IMR-90 (cell line): ENCODE measurements at regions not wholly inside any gene's neighbourhood (a gene's known extent, or its start where the extent isn't known, plus 50 kb on each side); places are given as distances from the start of the nearest gene placed in this dataset.

Experiments
- ATAC-seq: fragments of 200-7000 bp; cut with Tn5 transposase; 2 replicates; pipeline ENCODE4 v1.9.1; 2020; ENCODE audit warnings: low read depth, mild to moderate bottlenecking, moderate library complexity
- BruUV-seq: library from RNA; stranded (reverse); fragments of 400-500 nt; replicated peaks from 2 replicates; lab custom pipeline; 2021; lab: Mats Ljungman, UMichigan
- CTCF ChIA-PET: fragments of 300-600 bp; formaldehyde crosslinking; extraction: SDS; loops from one replicate; lab custom pipeline; 2021; ENCODE audit warnings: antibody characterized with exemption; lab: Yijun Ruan, JAX
- POLR2A ChIA-PET: fragments of 300-600 bp; sonication (Branson Sonifier 250); formaldehyde crosslinking; loops from one replicate; lab custom pipeline; 2022; ENCODE audit warnings: antibody characterized with exemption; ENCODE audit not compliant: unreplicated experiment; lab: Charles Lee
- DNase-seq: peaks from one replicate; pipeline ENCODE4 v3.0.0; 2013
- H2AFZ ChIP-seq: replicated peaks from 2 replicates; pipeline ENCODE3; 2013; ENCODE audit warnings: low read length, mild to moderate bottlenecking; ENCODE audit not compliant: poor library complexity
- H2AK5ac ChIP-seq: 2 replicates; pipeline ENCODE4 v1.6.1; 2013; ENCODE audit warnings: low read depth, low read length, inconsistent platforms
- H2AK9ac ChIP-seq: replicated peaks from 2 replicates; pipeline ENCODE3; 2013; ENCODE audit warnings: mild to moderate bottlenecking, low read depth, low read length, moderate library complexity; ENCODE audit not compliant: poor library complexity
- H2BK120ac ChIP-seq: 2 replicates; pipeline ENCODE4 v1.6.1; 2013; ENCODE audit warnings: low read depth, low read length, inconsistent platforms
- H2BK15ac ChIP-seq: 3 replicates; pipeline ENCODE4 v1.6.1; 2013; ENCODE audit warnings: low read depth, low read length, inconsistent platforms
- H2BK20ac ChIP-seq: 2 replicates; pipeline ENCODE4 v1.6.1; 2013; ENCODE audit warnings: low read depth, mild to moderate bottlenecking, inconsistent platforms, low read length, moderate library complexity
- H2BK5ac ChIP-seq: 2 replicates; pipeline ENCODE4 v1.6.1; 2013; ENCODE audit warnings: mild to moderate bottlenecking, low read depth, low read length, inconsistent platforms; ENCODE audit not compliant: poor library complexity, severe bottlenecking
- H3K14ac ChIP-seq: replicated peaks from 2 replicates; pipeline ENCODE4 v1.6.1; 2013; ENCODE audit warnings: low read depth, low read length, inconsistent platforms
- H3K18ac ChIP-seq: 2 replicates; pipeline ENCODE4 v1.6.1; 2013; ENCODE audit warnings: low read depth, low read length, control low read depth
- H3K23ac ChIP-seq: 2 replicates; pipeline ENCODE4 v1.6.1; 2013; ENCODE audit warnings: low read depth, low read length, inconsistent platforms
- H3K27ac ChIP-seq: 2 replicates; pipeline ENCODE4 v1.5.1; 2013; ENCODE audit warnings: mild to moderate bottlenecking, control low read depth, low read length; ENCODE audit not compliant: insufficient read depth
- H3K27me3 ChIP-seq: 2 replicates; pipeline ENCODE4 v1.6.1; 2013; ENCODE audit warnings: low read length; ENCODE audit not compliant: control insufficient read depth, insufficient read depth
- H3K36me3 ChIP-seq: 2 replicates; pipeline ENCODE4 v1.6.1; 2013; ENCODE audit warnings: low read length, mixed read lengths; ENCODE audit not compliant: control insufficient read depth, insufficient read depth
- H3K4ac ChIP-seq: 2 replicates; pipeline ENCODE4 v1.6.1; 2013; ENCODE audit warnings: low read depth, low read length, inconsistent platforms
- H3K4me1 ChIP-seq: 2 replicates; pipeline ENCODE4 v1.6.1; 2013; ENCODE audit warnings: low read length, mixed read lengths; ENCODE audit not compliant: control insufficient read depth, insufficient read depth
- H3K4me2 ChIP-seq: 2 replicates; pipeline ENCODE4 v1.6.1; 2013; ENCODE audit warnings: low read depth, mild to moderate bottlenecking, control low read depth, low read length, moderate library complexity
- H3K4me3 ChIP-seq: 2 replicates; pipeline ENCODE4 v1.5.1; 2013; ENCODE audit warnings: low read depth, mild to moderate bottlenecking, control low read depth, low read length, moderate library complexity; ENCODE audit not compliant: insufficient read depth
- H3K56ac ChIP-seq: 2 replicates; pipeline ENCODE4 v1.6.1; 2013; ENCODE audit warnings: low read length, inconsistent platforms; ENCODE audit not compliant: insufficient read depth; ENCODE audit errors: extremely low read depth
- H3K79me1 ChIP-seq, 2 experiments: 2 replicates each; pipeline ENCODE4 v1.6.1; 2013; ENCODE audit warnings: low read length in 2 of 2, inconsistent platforms in 1 of 2, low read depth in 1 of 2
- H3K9ac ChIP-seq: 2 replicates; pipeline ENCODE4 v1.6.1; 2013; ENCODE audit warnings: low read depth, low read length, control low read depth
- H3K9me1 ChIP-seq: 2 replicates; pipeline ENCODE4 v1.6.1; 2013; ENCODE audit warnings: low read length, inconsistent platforms; ENCODE audit not compliant: insufficient read depth
- H3K9me3 ChIP-seq: 2 replicates; pipeline ENCODE4 v1.6.1; 2013; ENCODE audit warnings: low read length; ENCODE audit not compliant: control insufficient read depth, insufficient read depth
- H4K20me1 ChIP-seq: 2 replicates; pipeline ENCODE4 v1.6.1; 2013; ENCODE audit warnings: low read length, inconsistent platforms; ENCODE audit not compliant: insufficient read depth
- H4K5ac ChIP-seq: 2 replicates; pipeline ENCODE4 v1.6.1; 2013; ENCODE audit warnings: mild to moderate bottlenecking, low read depth, low read length, control low read depth
- H4K8ac ChIP-seq, 2 experiments: 2 replicates each; pipeline ENCODE4 v1.6.1; 2013; ENCODE audit warnings: low read depth in 2 of 2, low read length in 2 of 2, control low read depth in 1 of 2, inconsistent platforms in 1 of 2
- H4K91ac ChIP-seq: 2 replicates; pipeline ENCODE4 v1.6.1; 2013; ENCODE audit warnings: low read depth, low read length, inconsistent platforms; ENCODE audit not compliant: insufficient read depth
- BHLHE40 ChIP-seq: fragments of 150-350 bp; IDR thresholded peaks from 2 replicates; pipeline ENCODE4 v1.6.1; 2016; ENCODE audit warnings: mild to moderate bottlenecking, low read depth, low read length
- FOS ChIP-seq: fragments of 150-350 bp; IDR thresholded peaks from 2 replicates; pipeline ENCODE4 v1.6.1; 2016; ENCODE audit warnings: low read depth, low read length
- MXI1 ChIP-seq: IDR thresholded peaks from 2 replicates; pipeline ENCODE4 v1.6.1; 2012; ENCODE audit warnings: low read depth, mild to moderate bottlenecking, low read length, moderate library complexity, borderline replicate concordance
- NFE2L2 ChIP-seq: fragments of 150-350 bp; IDR thresholded peaks from 2 replicates; pipeline ENCODE4 v1.6.1; 2016; ENCODE audit warnings: low read depth, mild to moderate bottlenecking, low read length
- WGBS, 2 experiments: methylation state at CpG; one replicate each; pipeline versions ENCODE4 v1.1.5 to v1.1.7; 2013; ENCODE audit warnings: missing lambda C conversion rate in 2 of 2; ENCODE audit not compliant: insufficient read length in 1 of 2; ENCODE audit errors: extremely low coverage in 2 of 2; 5-methylcytosine and 5-hydroxymethylcytosine counted together
- dilution Hi-C: fragments of 300-500 bp; cut with HindIII; formaldehyde crosslinking; loops from one replicate; pipeline ENCODE4 v1.14.3; 2018; ENCODE audit warnings: low sequenced_read_pairs; ENCODE audit not compliant: unreplicated experiment
- in situ Hi-C: fragments of 300-500 bp; cut with MboI; formaldehyde crosslinking; loops from 3 replicates; pipeline ENCODE4 v1.14.3; 2019; ENCODE audit warnings: low sequenced_read_pairs, inconsistent platforms, mixed read lengths
- intact Hi-C: fragments of 100-400 bp; cut with micrococcal nuclease; formaldehyde crosslinking; loops from 2 replicates; pipeline ENCODE4 v1.10.0; 2022
- TF ChIP-seq, protein P1 (sequence below): conservative IDR thresholded peaks from 2 replicates; pipeline ENCODE4 v1.5.1; 2012; ENCODE audit warnings: mild to moderate bottlenecking, low read depth, low read length, improper control_type of control experiment
- TF ChIP-seq, protein P2 (sequence below): fragments of 150-350 bp; IDR thresholded peaks from 2 replicates; pipeline ENCODE4 v1.6.1; 2016; ENCODE audit warnings: low read depth, mild to moderate bottlenecking, low read length, moderate library complexity, borderline replicate concordance

DNA sequence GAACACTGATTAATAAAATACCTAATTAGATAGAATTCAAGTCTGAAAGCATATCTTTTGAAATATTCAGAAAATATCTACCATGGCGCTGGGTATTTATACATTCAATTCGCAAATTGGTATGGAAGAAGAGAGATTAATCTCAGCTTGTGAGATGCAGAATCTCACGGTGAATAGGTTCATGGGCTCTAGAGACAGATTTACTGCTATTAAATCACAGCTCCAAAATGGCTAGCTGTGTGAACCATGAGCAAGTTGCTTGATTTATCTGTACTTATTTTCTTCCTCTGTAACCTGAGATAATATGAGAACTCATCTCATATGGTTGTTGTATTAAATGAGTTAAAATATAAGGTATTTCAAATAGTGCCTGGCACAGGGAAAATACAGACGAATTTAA, 556.7 kb downstream of the FBXO15 start:
- Histone ChIP-seq H3K36me3 (no peaks in the 10 kb centered on the region), H4K91ac (no peak overlapping the region), H3K9ac (no peak overlapping the region), H2BK20ac (no peak overlapping the region), H3K79me1 (peaks cover 0 to 10% of the 10 kb centered on the region in 2 experiments; a peak in 2 of 4 replicates), H3K27ac (no peak overlapping the region), H3K23ac (no peak overlapping the region), H3K18ac (no peak overlapping the region), H2AK9ac (no peak overlapping the region), H3K14ac (no peak overlapping the region), H3K4me2 (no peak overlapping the region), H2BK15ac (no peak overlapping the region), H3K27me3 (no peaks in the 10 kb centered on the region), H4K8ac (no peak overlapping the region), H4K20me1 (no peaks in the 10 kb centered on the region), H2BK5ac (no peak overlapping the region), H3K4ac (no peak overlapping the region), H3K9me3 (no peaks in the 10 kb centered on the region), H3K4me3 (no peak overlapping the region), H3K56ac (no peak overlapping the region), H2AFZ (no peak overlapping the region), H4K5ac (no peak overlapping the region), H2BK120ac (no peak overlapping the region), H3K4me1 (peaks cover 3% of the 10 kb centered on the region; the same call in 1 of the 2 replicates), H2AK5ac (no peak overlapping the region), H3K9me1 (no peaks in the 10 kb centered on the region)
- no TSS peak for BruUV-seq
- DNase-seq (no peak), ATAC-seq (no peak)
- POLR2A ChIA-PET = no interaction called here
- WGBS, 2 experiments = no CpG with 5 or more reads among the region's 4 CpGs
- dilution Hi-C loops (no loop called here), intact Hi-C loops (no loop called here), in situ Hi-C loops (no loop called here)
- TF ChIP-seq NFE2L2 (no peak), MXI1 (no peak), BHLHE40 (no peak), FOS (no peak)
- TF ChIP-seq, protein P1, sequence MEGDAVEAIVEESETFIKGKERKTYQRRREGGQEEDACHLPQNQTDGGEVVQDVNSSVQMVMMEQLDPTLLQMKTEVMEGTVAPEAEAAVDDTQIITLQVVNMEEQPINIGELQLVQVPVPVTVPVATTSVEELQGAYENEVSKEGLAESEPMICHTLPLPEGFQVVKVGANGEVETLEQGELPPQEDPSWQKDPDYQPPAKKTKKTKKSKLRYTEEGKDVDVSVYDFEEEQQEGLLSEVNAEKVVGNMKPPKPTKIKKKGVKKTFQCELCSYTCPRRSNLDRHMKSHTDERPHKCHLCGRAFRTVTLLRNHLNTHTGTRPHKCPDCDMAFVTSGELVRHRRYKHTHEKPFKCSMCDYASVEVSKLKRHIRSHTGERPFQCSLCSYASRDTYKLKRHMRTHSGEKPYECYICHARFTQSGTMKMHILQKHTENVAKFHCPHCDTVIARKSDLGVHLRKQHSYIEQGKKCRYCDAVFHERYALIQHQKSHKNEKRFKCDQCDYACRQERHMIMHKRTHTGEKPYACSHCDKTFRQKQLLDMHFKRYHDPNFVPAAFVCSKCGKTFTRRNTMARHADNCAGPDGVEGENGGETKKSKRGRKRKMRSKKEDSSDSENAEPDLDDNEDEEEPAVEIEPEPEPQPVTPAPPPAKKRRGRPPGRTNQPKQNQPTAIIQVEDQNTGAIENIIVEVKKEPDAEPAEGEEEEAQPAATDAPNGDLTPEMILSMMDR = no peak
- TF ChIP-seq, protein P2, sequence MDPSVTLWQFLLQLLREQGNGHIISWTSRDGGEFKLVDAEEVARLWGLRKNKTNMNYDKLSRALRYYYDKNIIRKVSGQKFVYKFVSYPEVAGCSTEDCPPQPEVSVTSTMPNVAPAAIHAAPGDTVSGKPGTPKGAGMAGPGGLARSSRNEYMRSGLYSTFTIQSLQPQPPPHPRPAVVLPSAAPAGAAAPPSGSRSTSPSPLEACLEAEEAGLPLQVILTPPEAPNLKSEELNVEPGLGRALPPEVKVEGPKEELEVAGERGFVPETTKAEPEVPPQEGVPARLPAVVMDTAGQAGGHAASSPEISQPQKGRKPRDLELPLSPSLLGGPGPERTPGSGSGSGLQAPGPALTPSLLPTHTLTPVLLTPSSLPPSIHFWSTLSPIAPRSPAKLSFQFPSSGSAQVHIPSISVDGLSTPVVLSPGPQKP = no peak
- CTCF ChIA-PET = no interaction called here
